Chondrocyte (in vitro differentiated cells): ENCODE measurements at regions not wholly inside any gene's neighbourhood (a gene's known extent, or its start where the extent isn't known, plus 50 kb on each side); places are given as distances from the start of the nearest gene placed in this dataset.

Source experiments
- DNase-seq: peaks from one replicate; pipeline ENCODE4 v3.0.0; 2021; ENCODE audit warnings: mixed read lengths, low spot score
- H3K27ac Mint-ChIP-seq: one replicate; pipeline ENCODE4 v1.8.0; 2021; ENCODE audit warnings: mild to moderate bottlenecking, moderate library complexity, mixed read lengths; ENCODE audit not compliant: unreplicated experiment
- H3K27me3 Mint-ChIP-seq: 2 replicates; pipeline ENCODE4 v1.8.0; 2021; ENCODE audit warnings: low read depth, mixed read lengths
- H3K36me3 Mint-ChIP-seq: 2 replicates; pipeline ENCODE4 v1.8.0; 2021; ENCODE audit warnings: low read depth, mixed read lengths
- H3K4me1 Mint-ChIP-seq: 2 replicates; pipeline ENCODE4 v1.8.0; 2021; ENCODE audit warnings: low read depth, mild to moderate bottlenecking, mixed read lengths
- H3K4me3 Mint-ChIP-seq: one replicate; pipeline ENCODE4 v1.8.0; 2021; ENCODE audit warnings: mild to moderate bottlenecking, moderate library complexity, mixed read lengths; ENCODE audit not compliant: unreplicated experiment
- H3K9me3 Mint-ChIP-seq: 2 replicates; pipeline ENCODE4 v1.8.0; 2021; ENCODE audit warnings: low read depth, mixed read lengths
- CTCF ChIP-seq: fragments of 200-600 bp; sonication (generic); IDR thresholded peaks from 2 replicates; pipeline ENCODE4 v1.5.0; 2021; ENCODE audit warnings: antibody characterized with exemption, mild to moderate bottlenecking, moderate library complexity

GRCh38 chr21:32914424-32915039 lies 111.2 kb upstream of the OLIG2 start:
- Mint-ChIP-seq H3K27ac (no peak overlapping the region), H3K9me3 (peaks cover 10% of the 10 kb centered on the region), H3K36me3 (no peaks in the 10 kb centered on the region), H3K4me1 (peaks cover 9% of the 10 kb centered on the region), H3K4me3 (no peak overlapping the region), H3K27me3 (peaks cover 24% of the 10 kb centered on the region)
- DNase-seq, result no peak
- no peak for TF ChIP-seq CTCF

GRCh38 chr21:32915099-32915498 lies 110.6 kb upstream of the OLIG2 start:
- no peak for DNase-seq
- Mint-ChIP-seq H3K27ac (no peak overlapping the region), H3K36me3 (no peaks in the 10 kb centered on the region), H3K9me3 (peaks cover 10% of the 10 kb centered on the region), H3K4me1 (peaks cover 9% of the 10 kb centered on the region), H3K4me3 (no peak overlapping the region), H3K27me3 (peaks cover 20% of the 10 kb centered on the region)
- TF ChIP-seq CTCF, result no peak

GRCh38 chr21:32916088-32916487 lies 109.6 kb upstream of the OLIG2 start:
- H3K27ac Mint-ChIP-seq, result no peak overlapping the region
- no peak for DNase-seq
- H3K4me3 Mint-ChIP-seq, result no peak overlapping the region
- H3K36me3 Mint-ChIP-seq, result no peaks in the 10 kb centered on the region
- no peak for TF ChIP-seq CTCF
- H3K4me1 Mint-ChIP-seq, result peaks cover 9% of the 10 kb centered on the region
- peaks cover 14% of the 10 kb centered on the region for H3K27me3 Mint-ChIP-seq
- H3K9me3 Mint-ChIP-seq, result peaks cover 10% of the 10 kb centered on the region

- peaks cover 9% of the 10 kb centered on the region for H3K4me1 Mint-ChIP-seq
- H3K27ac Mint-ChIP-seq, result no peak overlapping the region
- TF ChIP-seq CTCF, result peak; percentile 11
- H3K4me3 Mint-ChIP-seq, result no peak overlapping the region
- peaks cover 10% of the 10 kb centered on the region for H3K27me3 Mint-ChIP-seq
- DNase-seq, result no peak
- H3K9me3 Mint-ChIP-seq, result peaks cover 10% of the 10 kb centered on the region
- no peaks in the 10 kb centered on the region for H3K36me3 Mint-ChIP-seq
These were observed 109.1 kb upstream of the OLIG2 start for GRCh38 chr21:32916522-32917099.

- no peak overlapping the region for H3K4me3 Mint-ChIP-seq
- no peak overlapping the region for H3K27ac Mint-ChIP-seq
- H3K27me3 Mint-ChIP-seq, result peaks cover 7% of the 10 kb centered on the region
- H3K36me3 Mint-ChIP-seq, result no peaks in the 10 kb centered on the region
- peaks cover 10% of the 10 kb centered on the region for H3K9me3 Mint-ChIP-seq
- TF ChIP-seq CTCF, result no peak
- peaks cover 9% of the 10 kb centered on the region for H3K4me1 Mint-ChIP-seq
- DNase-seq, result no peak
These were observed 108.2 kb upstream of the OLIG2 start for GRCh38 chr21:32917362-32918135.
